ENCODE measurements at regions not wholly inside any gene's neighbourhood (a gene's known extent, or its start where the extent isn't known, plus 50 kb on each side); places are given as distances from the start of the nearest gene placed in this dataset.

- TF ChIP-seq CTCF (IDR thresholded peaks at IDR 0.05; ENCODE audit: insufficient read depth, low read depth, low read length) (no peak), EZH2 (IDR thresholded peaks at IDR 0.05; ENCODE audit: insufficient read depth, low read length) (no peak)
Observed at GRCh38 chr14:101380940-101381339, 180.4 kb upstream of the DIO3 start.

Data from astrocyte (in vitro differentiated cells and primary cell).